ENCODE measurements at regions not wholly inside any gene's neighbourhood (a gene's known extent, or its start where the extent isn't known, plus 50 kb on each side); places are given as distances from the start of the nearest gene placed in this dataset.

DNA sequence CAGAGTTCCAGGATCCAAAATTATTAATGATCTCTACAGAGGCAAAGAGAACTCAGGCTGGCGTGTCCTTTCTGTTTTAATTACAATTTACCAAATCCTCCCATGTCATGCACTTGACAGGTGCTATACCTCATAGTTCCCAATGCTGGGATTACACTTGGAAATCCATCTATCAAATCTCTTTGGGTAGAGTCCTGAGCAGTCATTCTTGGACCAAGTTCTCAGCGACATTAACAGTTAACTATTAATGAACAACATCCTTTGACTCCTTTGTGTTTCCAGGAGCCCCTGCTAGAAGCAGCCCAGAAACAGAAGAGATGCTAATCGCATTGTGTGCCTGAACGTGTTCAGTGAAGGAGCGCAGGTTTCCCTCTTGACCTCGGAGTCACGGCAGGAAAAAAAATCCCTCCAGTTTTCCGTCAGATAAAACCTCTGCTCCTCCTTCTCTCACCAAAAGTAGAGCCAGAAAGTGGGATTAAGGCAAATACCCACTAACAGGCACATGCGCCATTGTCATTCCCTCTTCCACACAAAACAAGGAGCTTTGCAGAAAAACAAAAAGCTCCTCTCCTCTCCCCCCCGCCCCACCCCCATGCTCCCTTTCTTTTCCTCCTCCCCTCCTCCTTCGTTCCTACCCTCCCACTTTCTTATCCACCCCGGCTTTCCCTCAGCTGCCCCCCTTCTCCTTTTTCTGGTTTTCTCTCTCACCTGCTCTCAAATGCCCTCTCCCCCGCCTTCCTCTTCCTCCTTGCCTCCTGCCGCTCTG lies 224.7 kb downstream of the ZIC5 start:
- Histone ChIP-seq H4K20me1 (ENCODE audit: control insufficient read depth, insufficient read depth, low read depth, low read length) (no peaks in the 10 kb centered on the region), H3K4me2 (ENCODE audit: low read length) (no peak overlapping the region), H3K36me3 (ENCODE audit: control insufficient read depth, low read length) (no peaks in the 10 kb centered on the region), H3K4me3 (ENCODE audit: low read length) (no peak overlapping the region), H3K79me2 (ENCODE audit: control insufficient read depth, low read length) (no peaks in the 10 kb centered on the region), H3F3A (ENCODE audit: control insufficient read depth, insufficient read depth) (no peaks in the 10 kb centered on the region), H3K4me1 (ENCODE audit: control insufficient read depth, low read length) (no peaks in the 10 kb centered on the region), H3K9me2 (replicated peaks; ENCODE audit: control insufficient read depth, low read length) (no peaks in the 10 kb centered on the region), H3K27me3 (ENCODE audit: control insufficient read depth, low read length) (no peaks in the 10 kb centered on the region), H3K9me3 (ENCODE audit: control insufficient read depth, insufficient read depth, low read length) (no peaks in the 10 kb centered on the region), H3K27ac (ENCODE audit: low read depth, low read length) (no peak overlapping the region)
- no peak for TF ChIP-seq EZH2phosphoT487 (IDR thresholded peaks at IDR 0.05; ENCODE audit: borderline replicate concordance, low read length)
- TF ChIP-seq, protein P1, sequence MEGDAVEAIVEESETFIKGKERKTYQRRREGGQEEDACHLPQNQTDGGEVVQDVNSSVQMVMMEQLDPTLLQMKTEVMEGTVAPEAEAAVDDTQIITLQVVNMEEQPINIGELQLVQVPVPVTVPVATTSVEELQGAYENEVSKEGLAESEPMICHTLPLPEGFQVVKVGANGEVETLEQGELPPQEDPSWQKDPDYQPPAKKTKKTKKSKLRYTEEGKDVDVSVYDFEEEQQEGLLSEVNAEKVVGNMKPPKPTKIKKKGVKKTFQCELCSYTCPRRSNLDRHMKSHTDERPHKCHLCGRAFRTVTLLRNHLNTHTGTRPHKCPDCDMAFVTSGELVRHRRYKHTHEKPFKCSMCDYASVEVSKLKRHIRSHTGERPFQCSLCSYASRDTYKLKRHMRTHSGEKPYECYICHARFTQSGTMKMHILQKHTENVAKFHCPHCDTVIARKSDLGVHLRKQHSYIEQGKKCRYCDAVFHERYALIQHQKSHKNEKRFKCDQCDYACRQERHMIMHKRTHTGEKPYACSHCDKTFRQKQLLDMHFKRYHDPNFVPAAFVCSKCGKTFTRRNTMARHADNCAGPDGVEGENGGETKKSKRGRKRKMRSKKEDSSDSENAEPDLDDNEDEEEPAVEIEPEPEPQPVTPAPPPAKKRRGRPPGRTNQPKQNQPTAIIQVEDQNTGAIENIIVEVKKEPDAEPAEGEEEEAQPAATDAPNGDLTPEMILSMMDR (IDR thresholded peaks at IDR 0.05; ENCODE audit: low read depth, low read length, poor library complexity, severe bottlenecking), result no peak

DNA sequence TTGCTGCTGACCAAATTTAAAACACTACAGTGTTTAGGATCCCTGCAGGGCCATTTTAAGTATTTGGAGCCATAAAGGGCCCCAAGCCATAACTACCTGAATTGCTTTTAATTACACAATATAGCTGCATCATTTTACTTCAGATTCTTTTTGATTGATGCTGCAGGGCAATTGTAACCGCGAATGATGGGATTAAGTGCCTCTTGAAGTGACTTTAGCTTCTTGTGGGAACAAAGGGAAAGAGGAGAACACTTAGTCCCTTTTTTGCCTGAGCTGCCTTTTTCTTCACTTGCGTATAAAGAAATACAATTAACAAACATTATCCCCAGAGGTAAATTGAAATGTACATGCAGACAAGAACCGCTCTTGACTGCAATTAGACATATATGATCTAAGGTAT lies 228.5 kb downstream of the ZIC5 start:
- peaks cover 2% of the 10 kb centered on the region; the same call in 1 of the 2 replicates for H3K27me3 ChIP-seq (ENCODE audit: control insufficient read depth, low read length)
- H3K4me3 ChIP-seq (ENCODE audit: low read length), result no peak overlapping the region
- H3K79me2 ChIP-seq (ENCODE audit: control insufficient read depth, low read length), result no peaks in the 10 kb centered on the region
- no peaks in the 10 kb centered on the region for H3F3A ChIP-seq (ENCODE audit: control insufficient read depth, insufficient read depth)
- no peaks in the 10 kb centered on the region for H4K20me1 ChIP-seq (ENCODE audit: control insufficient read depth, insufficient read depth, low read depth, low read length)
- H3K36me3 ChIP-seq (ENCODE audit: control insufficient read depth, low read length), result no peaks in the 10 kb centered on the region
- H3K4me2 ChIP-seq (ENCODE audit: low read length), result no peak overlapping the region
- H3K27ac ChIP-seq (ENCODE audit: low read depth, low read length), result no peak overlapping the region
- H3K4me1 ChIP-seq (ENCODE audit: control insufficient read depth, low read length), result no peaks in the 10 kb centered on the region
- H3K9me3 ChIP-seq (ENCODE audit: control insufficient read depth, insufficient read depth, low read length), result no peaks in the 10 kb centered on the region
- TF ChIP-seq EZH2phosphoT487 (IDR thresholded peaks at IDR 0.05; ENCODE audit: borderline replicate concordance, low read length), result no peak
- TF ChIP-seq, protein P1 (IDR thresholded peaks at IDR 0.05; ENCODE audit: low read depth, low read length, poor library complexity, severe bottlenecking), result no peak
- H3K9me2 ChIP-seq (replicated peaks; ENCODE audit: control insufficient read depth, low read length), result no peaks in the 10 kb centered on the region

DNA sequence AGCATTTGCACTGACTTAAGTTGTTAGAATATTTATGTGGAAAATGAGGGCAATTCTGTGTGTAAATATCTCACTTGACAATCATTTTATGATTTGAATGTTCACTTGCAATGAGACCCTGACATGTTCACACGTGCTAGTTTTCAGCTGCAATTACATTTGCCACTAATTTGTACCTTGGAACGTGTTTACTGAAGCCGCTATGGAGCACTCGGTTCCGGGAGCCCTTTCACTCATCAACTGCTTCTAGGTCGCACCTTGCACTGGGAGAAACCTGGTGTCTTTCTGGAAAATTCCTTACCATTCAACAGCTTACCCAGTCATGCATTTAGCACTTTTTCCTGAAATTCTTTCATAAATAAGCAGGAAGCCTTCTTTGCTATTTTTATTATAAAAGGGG lies 229.6 kb downstream of the ZIC5 start:
- Histone ChIP-seq H4K20me1 (ENCODE audit: control insufficient read depth, insufficient read depth, low read depth, low read length) (no peaks in the 10 kb centered on the region), H3K36me3 (ENCODE audit: control insufficient read depth, low read length) (no peaks in the 10 kb centered on the region), H3F3A (ENCODE audit: control insufficient read depth, insufficient read depth) (no peaks in the 10 kb centered on the region), H3K9me2 (replicated peaks; ENCODE audit: control insufficient read depth, low read length) (no peaks in the 10 kb centered on the region), H3K4me2 (ENCODE audit: low read length) (no peak overlapping the region), H3K27ac (ENCODE audit: low read depth, low read length) (no peak overlapping the region), H3K4me3 (ENCODE audit: low read length) (no peak overlapping the region), H3K9me3 (ENCODE audit: control insufficient read depth, insufficient read depth, low read length) (no peaks in the 10 kb centered on the region), H3K4me1 (ENCODE audit: control insufficient read depth, low read length) (no peaks in the 10 kb centered on the region), H3K27me3 (ENCODE audit: control insufficient read depth, low read length) (peaks cover 2% of the 10 kb centered on the region; the same call in 1 of the 2 replicates), H3K79me2 (ENCODE audit: control insufficient read depth, low read length) (no peaks in the 10 kb centered on the region)
- TF ChIP-seq EZH2phosphoT487 (IDR thresholded peaks at IDR 0.05; ENCODE audit: borderline replicate concordance, low read length), result no peak
- TF ChIP-seq, protein P1 (IDR thresholded peaks at IDR 0.05; ENCODE audit: low read depth, low read length, poor library complexity, severe bottlenecking), result no peak
